Smooth muscle cell (in vitro differentiated cells): ENCODE measurements at regions not wholly inside any gene's neighbourhood (a gene's known extent, or its start where the extent isn't known, plus 50 kb on each side); places are given as distances from the start of the nearest gene placed in this dataset.
A peak's percentile ranks its signal among the peaks of the same experiment; 100 is the strongest.

Source experiments
- DNase-seq: peaks from one replicate; lab custom pipeline; 2025; ENCODE audit not compliant: unreplicated experiment; lab: John Stamatoyannopoulos, UW
- H2AFZ ChIP-seq: fragments of 200-600 bp; sonication (generic); 2 replicates; pipeline ENCODE4 v1.6.0; 2016; ENCODE audit warnings: antibody characterized with exemption, low read depth, mild to moderate bottlenecking
- H3F3A ChIP-seq: fragments of 200-600 bp; sonication (generic); 2 replicates; pipeline ENCODE4 v1.6.0; 2017; ENCODE audit warnings: antibody characterized with exemption, low read depth
- H3K27ac ChIP-seq: fragments of 200-600 bp; sonication (generic); 2 replicates; pipeline ENCODE4 v1.5.1; 2016; ENCODE audit warnings: low read depth, mild to moderate bottlenecking
- H3K27me3 ChIP-seq: fragments of 200-600 bp; sonication (generic); 2 replicates; pipeline ENCODE4 v1.6.1; 2016; ENCODE audit warnings: low read depth, mild to moderate bottlenecking
- H3K36me3 ChIP-seq: fragments of 200-600 bp; sonication (generic); 2 replicates; pipeline ENCODE4 v1.5.1; 2016; ENCODE audit warnings: low read depth
- H3K4me1 ChIP-seq: fragments of 200-600 bp; sonication (generic); 2 replicates; pipeline ENCODE4 v1.5.1; 2016; ENCODE audit warnings: low read depth
- H3K4me2 ChIP-seq: fragments of 200-600 bp; sonication (generic); 2 replicates; pipeline ENCODE4 v1.6.0; 2016; ENCODE audit warnings: mild to moderate bottlenecking
- H3K4me3 ChIP-seq: fragments of 200-600 bp; sonication (generic); 2 replicates; pipeline ENCODE4 v1.5.1; 2016; ENCODE audit warnings: mild to moderate bottlenecking
- H3K79me2 ChIP-seq: fragments of 200-600 bp; sonication (generic); 2 replicates; pipeline ENCODE4 v1.6.0; 2016; ENCODE audit warnings: low read depth, mild to moderate bottlenecking
- H3K9ac ChIP-seq: fragments of 200-600 bp; sonication (generic); 2 replicates; pipeline ENCODE4 v1.6.0; 2016; ENCODE audit warnings: low read depth
- H3K9me3 ChIP-seq: fragments of 200-600 bp; sonication (generic); replicated peaks from 2 replicates; pipeline ENCODE4 v1.5.1; 2016; ENCODE audit warnings: low read depth
- H4K20me1 ChIP-seq: fragments of 200-600 bp; sonication (generic); 2 replicates; pipeline ENCODE4 v1.6.0; 2016; ENCODE audit warnings: low read depth
- WGBS: methylation state at CpG from one replicate; pipeline ENCODE4 v1.1.7; 2016; ENCODE audit warnings: low lambda C conversion rate; 5-methylcytosine and 5-hydroxymethylcytosine counted together
- TF ChIP-seq, protein P1 (sequence below): fragments of 200-600 bp; sonication (generic); IDR thresholded peaks from 2 replicates; pipeline ENCODE4 v1.5.1; 2017; ENCODE audit warnings: borderline replicate concordance, mild to moderate bottlenecking, antibody characterized with exemption; ENCODE audit not compliant: insufficient read depth, poor library complexity, severe bottlenecking

GRCh38 chr16:79977940-79978836 lies 377.7 kb upstream of the MAF start:
- Histone ChIP-seq H3K79me2 (no peaks in the 10 kb centered on the region), H2AFZ (no peak overlapping the region), H4K20me1 (no peaks in the 10 kb centered on the region), H3K9me3 (no peaks in the 10 kb centered on the region), H3K27ac (no peak overlapping the region), H3K36me3 (no peaks in the 10 kb centered on the region), H3F3A (no peaks in the 10 kb centered on the region), H3K4me2 (no peak overlapping the region), H3K4me3 (no peak overlapping the region), H3K27me3 (peaks cover 3% of the 10 kb centered on the region), H3K9ac (no peak overlapping the region), H3K4me1 (peaks cover 7% of the 10 kb centered on the region)
- DNase-seq = no peak
- TF ChIP-seq, protein P1, sequence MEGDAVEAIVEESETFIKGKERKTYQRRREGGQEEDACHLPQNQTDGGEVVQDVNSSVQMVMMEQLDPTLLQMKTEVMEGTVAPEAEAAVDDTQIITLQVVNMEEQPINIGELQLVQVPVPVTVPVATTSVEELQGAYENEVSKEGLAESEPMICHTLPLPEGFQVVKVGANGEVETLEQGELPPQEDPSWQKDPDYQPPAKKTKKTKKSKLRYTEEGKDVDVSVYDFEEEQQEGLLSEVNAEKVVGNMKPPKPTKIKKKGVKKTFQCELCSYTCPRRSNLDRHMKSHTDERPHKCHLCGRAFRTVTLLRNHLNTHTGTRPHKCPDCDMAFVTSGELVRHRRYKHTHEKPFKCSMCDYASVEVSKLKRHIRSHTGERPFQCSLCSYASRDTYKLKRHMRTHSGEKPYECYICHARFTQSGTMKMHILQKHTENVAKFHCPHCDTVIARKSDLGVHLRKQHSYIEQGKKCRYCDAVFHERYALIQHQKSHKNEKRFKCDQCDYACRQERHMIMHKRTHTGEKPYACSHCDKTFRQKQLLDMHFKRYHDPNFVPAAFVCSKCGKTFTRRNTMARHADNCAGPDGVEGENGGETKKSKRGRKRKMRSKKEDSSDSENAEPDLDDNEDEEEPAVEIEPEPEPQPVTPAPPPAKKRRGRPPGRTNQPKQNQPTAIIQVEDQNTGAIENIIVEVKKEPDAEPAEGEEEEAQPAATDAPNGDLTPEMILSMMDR = no peak
- 91% methylated on average over 9 of the region's 9 CpGs for WGBS

- no peaks in the 10 kb centered on the region for H3K4me1 ChIP-seq
- no peak overlapping the region for H3K27ac ChIP-seq
- TF ChIP-seq, protein P1 = no peak
- no peaks in the 10 kb centered on the region for H3K79me2 ChIP-seq
- no peaks in the 10 kb centered on the region for H4K20me1 ChIP-seq
- H3K27me3 ChIP-seq = peaks cover under 1% of the 10 kb centered on the region
- H3K4me2 ChIP-seq = no peak overlapping the region
- peaks cover 8% of the 10 kb centered on the region for H3F3A ChIP-seq
- H3K9me3 ChIP-seq = no peaks in the 10 kb centered on the region
- no peak for DNase-seq
- H3K4me3 ChIP-seq = no peak overlapping the region
- no peak overlapping the region for H3K9ac ChIP-seq
- H3K36me3 ChIP-seq = no peaks in the 10 kb centered on the region
- 50% methylated on average over 2 of the region's 2 CpGs for WGBS
- no peak overlapping the region for H2AFZ ChIP-seq
These were observed 372.8 kb upstream of the MAF start for GRCh38 chr16:79973320-79973719.

DNA sequence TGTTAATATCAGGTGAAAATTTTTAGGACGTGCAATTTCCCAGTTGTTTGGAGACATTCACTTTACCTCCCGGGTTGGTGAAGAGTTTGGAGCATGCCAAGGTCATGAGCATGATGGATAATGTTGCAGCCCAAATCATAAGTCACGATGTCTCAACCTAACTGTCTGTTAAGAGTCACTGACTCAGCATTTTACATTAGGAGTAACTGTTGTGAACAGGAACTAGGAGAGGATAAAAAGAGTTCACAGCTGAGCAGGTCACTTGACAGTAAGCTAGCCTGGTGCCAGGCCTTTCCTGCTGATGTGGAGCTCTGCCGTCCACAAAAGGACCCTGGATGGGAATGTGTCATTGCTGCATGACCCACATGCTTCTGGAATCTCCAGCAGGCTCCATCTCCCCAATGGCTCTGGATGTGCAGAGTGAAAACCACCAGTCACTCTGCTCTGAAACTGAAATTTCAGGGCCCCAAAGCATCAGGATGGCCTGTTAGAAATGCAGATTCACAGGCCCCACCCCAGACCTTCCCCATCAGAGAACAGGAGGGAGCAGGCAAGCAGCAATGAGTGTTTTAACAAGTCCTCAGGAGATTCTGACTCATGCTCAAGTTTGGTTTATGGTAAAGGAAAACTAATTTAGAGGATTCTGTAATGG lies 371.6 kb upstream of the MAF start:
- Histone ChIP-seq H3K79me2 (no peaks in the 10 kb centered on the region), H3K4me2 (no peak overlapping the region), H3K36me3 (no peaks in the 10 kb centered on the region), H3K27me3 (no peaks in the 10 kb centered on the region), H2AFZ (no peak overlapping the region), H3K4me1 (no peaks in the 10 kb centered on the region), H3F3A (peaks cover 8% of the 10 kb centered on the region), H3K27ac (peak overlapping the region; percentile 33), H4K20me1 (no peaks in the 10 kb centered on the region), H3K9ac (no peak overlapping the region), H3K9me3 (no peaks in the 10 kb centered on the region), H3K4me3 (no peak overlapping the region)
- DNase-seq = no peak
- TF ChIP-seq, protein P1 = no peak
- WGBS = 54% methylated on average over 4 of the region's 4 CpGs
